CD4-positive, alpha-beta memory T cell (primary cell): ENCODE measurements at regions not wholly inside any gene's neighbourhood (a gene's known extent, or its start where the extent isn't known, plus 50 kb on each side); places are given as distances from the start of the nearest gene placed in this dataset.

ENCODE experiments used
- CTCF ChIA-PET: fragments of 350-600 bp; sonication (Branson Sonifier 250); formaldehyde crosslinking; loops from one replicate; lab custom pipeline; 2021; ENCODE audit warnings: inconsistent platforms; ENCODE audit not compliant: partially characterized antibody; lab: Charles Lee
- POLR2A ChIA-PET: fragments of 350-600 bp; sonication (Branson Sonifier 250); formaldehyde crosslinking; loops from one replicate; lab custom pipeline; 2021; ENCODE audit not compliant: partially characterized antibody; lab: Charles Lee
- DNase-seq, 5 donors: peaks; one replicate each; pipeline versions ENCODE4 v3.0.0 to v3.0.0-alpha.2; 2020 to 2022; ENCODE audit warnings: mixed read lengths in 1 of 5
- H3K27ac ChIP-seq: one replicate; pipeline ENCODE4 v1.7.0; 2013; ENCODE audit warnings: low read depth, low read length
- H3K27me3 ChIP-seq: 2 replicates; pipeline ENCODE4 v1.7.0; 2013; ENCODE audit warnings: mild to moderate bottlenecking, low read length, moderate library complexity; ENCODE audit not compliant: insufficient read depth
- H3K36me3 ChIP-seq: 2 replicates; pipeline ENCODE4 v1.7.0; 2013; ENCODE audit warnings: mild to moderate bottlenecking, low read length, moderate library complexity; ENCODE audit not compliant: insufficient read depth
- H3K4me1 ChIP-seq: 2 replicates; pipeline ENCODE4 v1.7.0; 2013; ENCODE audit warnings: mild to moderate bottlenecking, low read length, moderate library complexity; ENCODE audit not compliant: insufficient read depth
- H3K4me3 ChIP-seq, 2 donors: one replicate each; pipeline ENCODE4 v1.7.0; 2013; ENCODE audit warnings: low read length in 2 of 2, mild to moderate bottlenecking in 1 of 2
- H3K9me3 ChIP-seq, 2 donors: one replicate each; pipeline ENCODE4 v1.7.0; 2013; ENCODE audit warnings: low read length in 2 of 2, control low read depth in 1 of 2; ENCODE audit not compliant: control insufficient read depth in 1 of 2
- H3K27ac Mint-ChIP-seq, 7 donors: one replicate each; pipeline ENCODE4 v1.8.0; 2020 to 2021; ENCODE audit warnings: mixed read lengths in 7 of 7, mild to moderate bottlenecking in 6 of 7, inconsistent platforms in 3 of 7, moderate library complexity in 3 of 7
- H3K27me3 Mint-ChIP-seq, 2 donors: one replicate each; pipeline ENCODE4 v1.8.0; 2020 to 2021; ENCODE audit warnings: mixed read lengths in 2 of 2
- H3K36me3 Mint-ChIP-seq, 2 donors: one replicate each; pipeline ENCODE4 v1.8.0; 2020 to 2021; ENCODE audit warnings: mixed read lengths in 2 of 2, inconsistent platforms in 1 of 2, mild to moderate bottlenecking in 1 of 2
- H3K4me1 Mint-ChIP-seq, 4 donors: one replicate each; pipeline ENCODE4 v1.8.0; 2020 to 2021; ENCODE audit warnings: mixed read lengths in 4 of 4, mild to moderate bottlenecking in 1 of 4
- H3K4me3 Mint-ChIP-seq, 8 donors: one replicate each; pipeline ENCODE4 v1.8.0; 2020 to 2021; ENCODE audit warnings: mixed read lengths in 8 of 8, mild to moderate bottlenecking in 7 of 8, moderate library complexity in 6 of 8, inconsistent platforms in 3 of 8
- H3K9me3 Mint-ChIP-seq, 8 donors: one replicate each; pipeline ENCODE4 v1.8.0; 2020 to 2021; ENCODE audit warnings: mixed read lengths in 8 of 8, mild to moderate bottlenecking in 5 of 8, inconsistent platforms in 3 of 8, moderate library complexity in 1 of 8
- intact Hi-C: fragments of 100-400 bp; cut with micrococcal nuclease; formaldehyde crosslinking; loops from one replicate; pipeline ENCODE4 v1.15.1; 2023

DNA sequence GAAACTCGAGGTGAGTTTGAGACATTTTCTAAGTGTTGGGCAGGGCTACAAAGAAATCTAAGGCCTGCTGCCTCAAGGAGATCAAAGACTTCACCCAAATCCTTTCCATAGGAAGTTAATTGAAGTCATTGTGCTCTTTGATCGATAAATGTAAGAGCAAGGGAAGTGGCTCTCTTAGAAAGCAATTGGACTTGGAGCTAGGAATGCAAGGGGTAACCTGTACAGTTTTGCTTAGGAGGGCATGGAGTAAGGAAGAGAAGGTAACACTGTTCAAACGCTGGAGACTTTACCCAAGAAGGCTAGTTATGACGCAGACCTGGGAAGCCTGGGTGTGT is 418.0 kb upstream of the PROX1 start:
- Mint-ChIP-seq H3K4me1 (no peaks in the 10 kb centered on the region), H3K4me3 (no peak overlapping the region), H3K9me3 (peaks cover 0 to 8% (median 5%) of the 10 kb centered on the region in 8 donors), H3K27me3 (peaks cover 5% of the 10 kb centered on the region in 2 donors), H3K36me3 (no peaks in the 10 kb centered on the region), H3K27ac (no peak overlapping the region)
- Histone ChIP-seq H3K4me1 (no peaks in the 10 kb centered on the region), H3K27ac (no peak overlapping the region), H3K36me3 (no peaks in the 10 kb centered on the region), H3K9me3 (no peaks in the 10 kb centered on the region), H3K4me3 (no peak overlapping the region), H3K27me3 (no peaks in the 10 kb centered on the region)
- intact Hi-C loops = no loop called here
- DNase-seq = no peak
- CTCF ChIA-PET = no interaction called here
- POLR2A ChIA-PET = no interaction called here

- intact Hi-C loops = no loop called here
- Mint-ChIP-seq H3K4me1 (no peaks in the 10 kb centered on the region), H3K27ac (no peak overlapping the region), H3K9me3 (peaks cover 0 to 7% (median 4%) of the 10 kb centered on the region in 8 donors), H3K36me3 (no peaks in the 10 kb centered on the region), H3K27me3 (peaks cover 5% of the 10 kb centered on the region in 2 donors), H3K4me3 (no peak overlapping the region)
- Histone ChIP-seq H3K27ac (no peak overlapping the region), H3K4me1 (no peaks in the 10 kb centered on the region), H3K36me3 (no peaks in the 10 kb centered on the region), H3K4me3 (no peak overlapping the region), H3K9me3 (no peaks in the 10 kb centered on the region), H3K27me3 (no peaks in the 10 kb centered on the region)
- ChIA-PET POLR2A (no interaction called here), CTCF (no interaction called here)
- no peak for DNase-seq
These were observed 417.3 kb upstream of the PROX1 start for GRCh38 chr1:213570487-213570886.

DNA sequence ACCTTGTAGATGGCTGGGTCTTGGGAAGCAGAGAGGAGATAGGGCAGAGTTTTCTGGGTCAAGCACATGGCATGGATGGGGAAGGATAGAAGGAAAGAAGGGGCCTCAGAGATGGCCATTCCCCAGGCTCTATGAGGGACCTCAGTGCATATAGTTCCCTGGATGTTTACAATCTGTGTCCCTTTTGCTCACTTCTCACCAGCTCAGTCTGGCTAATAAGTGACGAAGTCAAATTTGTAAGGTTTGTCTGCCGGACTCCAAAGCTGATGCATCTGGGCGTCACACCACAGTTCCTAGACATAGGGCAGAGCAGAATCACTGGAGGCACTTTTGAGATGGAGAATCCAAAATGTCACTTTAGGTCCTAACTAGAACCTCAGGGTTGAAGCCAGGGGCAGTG is 416.4 kb upstream of the PROX1 start:
- no peak overlapping the region for H3K4me3 ChIP-seq
- ChIA-PET POLR2A (no interaction called here), CTCF (no interaction called here)
- no peaks in the 10 kb centered on the region for H3K4me1 Mint-ChIP-seq
- H3K4me3 Mint-ChIP-seq = no peak overlapping the region
- peaks cover 0 to 4% (median 2%) of the 10 kb centered on the region in 8 donors for H3K9me3 Mint-ChIP-seq
- intact Hi-C loops = no loop called here
- H3K36me3 Mint-ChIP-seq = no peaks in the 10 kb centered on the region
- no peaks in the 10 kb centered on the region for H3K9me3 ChIP-seq
- peaks cover 5% of the 10 kb centered on the region in 2 donors for H3K27me3 Mint-ChIP-seq
- no peak overlapping the region for H3K27ac ChIP-seq
- no peaks in the 10 kb centered on the region for H3K36me3 ChIP-seq
- no peaks in the 10 kb centered on the region for H3K27me3 ChIP-seq
- no peak for DNase-seq
- no peak overlapping the region for H3K27ac Mint-ChIP-seq
- no peaks in the 10 kb centered on the region for H3K4me1 ChIP-seq

DNA sequence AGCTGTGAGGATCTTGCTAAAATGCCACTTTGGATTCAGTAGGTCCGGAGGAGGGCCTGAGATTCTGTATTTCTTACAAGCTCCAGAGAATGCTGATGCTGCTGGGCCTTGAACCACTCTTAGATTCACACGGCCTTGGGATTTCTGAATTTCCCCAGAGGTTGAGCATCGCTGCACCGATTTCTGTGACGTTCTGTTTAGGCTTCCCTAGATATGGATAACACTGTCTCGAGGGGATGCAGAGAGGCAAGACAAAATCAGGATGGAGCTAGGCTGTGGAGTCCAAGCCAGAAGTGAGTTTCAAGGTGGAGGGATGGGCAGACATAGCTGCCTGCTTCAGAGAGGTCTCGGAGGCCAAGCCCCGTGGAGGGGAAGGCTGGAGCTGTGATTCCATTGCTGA is 415.9 kb upstream of the PROX1 start:
- Histone ChIP-seq H3K4me1 (no peaks in the 10 kb centered on the region), H3K36me3 (no peaks in the 10 kb centered on the region), H3K4me3 (no peak overlapping the region), H3K27me3 (no peaks in the 10 kb centered on the region), H3K27ac (no peak overlapping the region), H3K9me3 (no peaks in the 10 kb centered on the region)
- H3K36me3 Mint-ChIP-seq = no peaks in the 10 kb centered on the region
- no peaks in the 10 kb centered on the region for H3K4me1 Mint-ChIP-seq
- H3K4me3 Mint-ChIP-seq = no peak overlapping the region
- POLR2A ChIA-PET = no interaction called here
- H3K9me3 Mint-ChIP-seq = peaks cover 0 to 3% (median 0%) of the 10 kb centered on the region in 8 donors
- H3K27ac Mint-ChIP-seq = no peak overlapping the region
- CTCF ChIA-PET = no interaction called here
- DNase-seq = no peak
- intact Hi-C loops = no loop called here
- H3K27me3 Mint-ChIP-seq = peaks cover 5% of the 10 kb centered on the region in 2 donors

GRCh38 chr1:213572912-213573647 is 414.7 kb upstream of the PROX1 start:
- Histone ChIP-seq H3K27me3 (no peaks in the 10 kb centered on the region), H3K36me3 (no peaks in the 10 kb centered on the region), H3K27ac (no peak overlapping the region), H3K4me3 (no peak overlapping the region), H3K9me3 (no peaks in the 10 kb centered on the region), H3K4me1 (no peaks in the 10 kb centered on the region)
- H3K27me3 Mint-ChIP-seq = peaks cover 5% of the 10 kb centered on the region in 2 donors
- intact Hi-C loops = no loop called here
- H3K27ac Mint-ChIP-seq = no peak overlapping the region
- no peak for DNase-seq
- CTCF ChIA-PET = no interaction called here
- POLR2A ChIA-PET = no interaction called here
- H3K4me1 Mint-ChIP-seq = no peaks in the 10 kb centered on the region
- no peaks in the 10 kb centered on the region for H3K36me3 Mint-ChIP-seq
- no peak overlapping the region for H3K4me3 Mint-ChIP-seq
- peaks cover 0 to 8% (median 5%) of the 10 kb centered on the region in 8 donors for H3K9me3 Mint-ChIP-seq

GRCh38 chr1:213573648-213574009 is 414.1 kb upstream of the PROX1 start:
- Histone ChIP-seq H3K36me3 (no peaks in the 10 kb centered on the region), H3K27ac (no peak overlapping the region), H3K4me1 (no peaks in the 10 kb centered on the region), H3K27me3 (no peaks in the 10 kb centered on the region), H3K9me3 (no peaks in the 10 kb centered on the region), H3K4me3 (no peak overlapping the region)
- H3K4me3 Mint-ChIP-seq = no peak overlapping the region
- H3K36me3 Mint-ChIP-seq = no peaks in the 10 kb centered on the region
- ChIA-PET CTCF (no interaction called here), POLR2A (no interaction called here)
- no peaks in the 10 kb centered on the region for H3K4me1 Mint-ChIP-seq
- DNase-seq = no peak
- peaks cover 0 to 9% (median 5%) of the 10 kb centered on the region in 8 donors for H3K9me3 Mint-ChIP-seq
- H3K27ac Mint-ChIP-seq = no peak overlapping the region
- peaks cover 3 to 5% of the 10 kb centered on the region in 2 donors for H3K27me3 Mint-ChIP-seq
- intact Hi-C loops = no loop called here

DNA sequence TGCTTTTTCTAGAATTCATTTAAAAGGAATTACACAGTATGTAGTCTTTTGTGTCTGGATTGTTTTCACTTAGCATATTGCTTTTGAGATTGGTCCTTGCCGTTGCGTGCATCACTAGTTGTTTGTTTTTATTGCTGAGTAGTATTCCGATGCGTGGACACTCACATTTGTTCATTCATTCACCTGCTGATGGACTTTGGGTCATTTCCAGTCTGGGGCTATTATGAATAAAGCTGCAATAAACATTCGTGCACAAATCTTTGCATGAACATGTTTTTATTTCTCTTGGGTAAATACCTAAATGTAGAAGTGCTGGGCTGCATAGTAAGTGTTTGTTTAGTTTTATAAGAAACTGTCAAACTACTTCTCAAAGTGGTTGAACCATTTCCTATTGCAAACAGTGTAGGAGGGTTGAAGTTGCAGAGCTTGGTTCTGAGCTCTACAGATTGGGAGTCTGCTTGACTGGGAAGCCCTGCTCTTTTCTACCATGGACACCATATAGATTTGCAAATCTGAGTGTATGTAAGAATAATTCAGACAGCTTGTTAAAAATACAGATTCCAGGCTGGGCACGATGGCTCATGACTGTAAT is 404.7 kb upstream of the PROX1 start:
- ChIA-PET POLR2A (no interaction called here), CTCF (no interaction called here)
- Mint-ChIP-seq H3K27me3 (no peaks in the 10 kb centered on the region), H3K4me3 (no peak overlapping the region), H3K36me3 (no peaks in the 10 kb centered on the region), H3K9me3 (peaks cover 0 to 6% (median under 1%) of the 10 kb centered on the region in 8 donors), H3K4me1 (no peaks in the 10 kb centered on the region), H3K27ac (no peak overlapping the region)
- Histone ChIP-seq H3K36me3 (no peaks in the 10 kb centered on the region), H3K4me3 (no peak overlapping the region), H3K4me1 (no peaks in the 10 kb centered on the region), H3K27me3 (no peaks in the 10 kb centered on the region), H3K9me3 (no peaks in the 10 kb centered on the region), H3K27ac (no peak overlapping the region)
- DNase-seq = no peak
- intact Hi-C loops = no loop called here
